GM18505 (cell line): ENCODE measurements at regions not wholly inside any gene's neighbourhood (a gene's known extent, or its start where the extent isn't known, plus 50 kb on each side); places are given as distances from the start of the nearest gene placed in this dataset.

ENCODE experiments used
- ATAC-seq: cut with Tn5 transposase; IDR thresholded peaks from one replicate; pipeline ENCODE4 v1.9.1; 2021; ENCODE audit not compliant: unreplicated experiment
- POLR2A ChIP-seq: IDR thresholded peaks from 4 replicates; pipeline ENCODE4 v1.6.1; 2011; ENCODE audit warnings: borderline replicate concordance; ENCODE audit not compliant: insufficient read depth, insufficient read length; ENCODE audit errors: extremely low read depth

GRCh38 chr6:170209354-170210025 lies 81.4 kb downstream of the DLL1 start:
- no peak for ATAC-seq
- no peak for TF ChIP-seq POLR2A

DNA sequence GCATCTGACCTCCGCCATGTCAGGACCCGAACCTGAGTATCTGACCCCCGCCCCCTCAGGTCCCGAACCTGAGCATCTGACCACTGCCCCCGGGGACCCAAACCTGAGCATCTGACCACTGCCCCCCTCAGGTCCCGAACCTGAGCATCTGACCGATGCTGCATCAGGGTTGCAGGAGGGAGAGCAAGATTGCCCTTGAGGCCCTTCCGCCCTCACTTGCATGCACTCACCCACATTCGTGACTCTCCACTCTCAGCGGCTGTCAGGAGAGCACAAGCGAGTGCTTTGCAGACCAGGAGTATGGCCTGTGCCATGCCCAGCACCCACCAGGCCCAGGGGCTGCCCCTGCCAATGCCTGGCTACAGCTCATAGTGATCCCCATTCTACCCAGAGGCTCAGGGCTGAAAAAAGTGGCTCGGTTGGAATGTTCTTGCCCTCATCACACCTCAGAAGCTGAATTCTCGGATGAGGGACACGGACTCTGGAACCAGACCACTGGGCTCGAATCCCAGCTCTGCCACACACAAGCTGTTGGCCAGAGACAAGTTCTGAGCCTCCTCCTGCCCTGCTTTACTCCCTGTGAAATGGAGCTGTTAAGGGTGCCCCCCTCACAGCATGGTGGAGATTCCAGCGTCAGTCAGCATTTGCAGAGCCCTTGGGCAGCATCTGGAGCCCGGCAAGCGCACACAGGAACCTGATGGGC lies 82.1 kb downstream of the DLL1 start:
- ATAC-seq: no peak
- no peak for TF ChIP-seq POLR2A

DNA sequence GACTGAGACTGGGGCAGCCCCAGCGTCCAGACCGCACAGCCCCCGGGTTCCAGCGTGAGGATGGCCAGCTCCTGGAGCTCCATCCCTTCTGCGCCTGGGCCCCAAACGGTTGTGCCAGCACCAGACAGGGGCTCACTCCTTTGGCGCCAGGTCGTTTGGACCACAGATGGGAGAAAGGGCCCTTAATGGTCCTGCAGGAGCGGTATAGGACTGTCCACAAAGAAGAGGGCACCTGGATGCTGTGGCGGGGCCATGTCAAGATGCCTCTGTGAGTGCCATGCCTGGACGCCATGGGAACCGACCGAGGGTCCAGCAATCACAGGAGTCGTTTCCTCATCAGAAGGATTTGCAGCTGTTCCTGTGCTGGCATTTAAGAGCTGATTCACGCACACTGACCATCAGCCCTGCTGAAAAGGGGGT lies 82.7 kb downstream of the DLL1 start:
- ATAC-seq: no peak
- TF ChIP-seq POLR2A: no peak

GRCh38 chr6:170207586-170208181 lies 83.2 kb downstream of the DLL1 start:
- no peak for ATAC-seq
- no peak for TF ChIP-seq POLR2A

DNA sequence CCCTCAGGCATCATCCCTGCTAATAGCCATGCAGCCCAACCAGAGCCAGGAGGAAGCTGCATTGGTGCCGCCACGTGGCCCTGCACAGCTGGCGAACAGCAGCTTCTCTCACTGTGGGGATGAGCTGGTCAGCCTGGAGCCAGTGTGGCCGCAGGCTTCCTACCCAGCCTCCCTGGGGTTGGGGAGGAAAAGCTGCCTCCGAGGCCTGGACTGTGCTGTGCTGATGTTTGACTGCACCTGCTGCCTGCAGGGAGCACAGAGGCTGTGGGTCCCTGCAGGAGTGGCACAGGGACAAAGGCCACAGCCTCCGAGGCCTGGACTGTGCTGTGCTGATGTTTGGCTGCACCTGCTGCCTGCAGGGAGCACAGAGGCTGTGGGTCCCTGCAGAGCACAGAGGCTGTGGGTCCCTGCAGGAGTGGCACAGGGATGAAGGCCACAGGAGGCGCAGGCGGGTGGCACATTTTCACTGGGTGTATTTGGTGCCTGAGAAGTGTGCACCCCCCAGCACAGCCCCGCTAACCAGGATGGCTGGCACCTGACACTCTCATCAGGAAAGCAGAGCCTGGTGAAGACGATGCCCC lies 83.9 kb downstream of the DLL1 start:
- no peak for TF ChIP-seq POLR2A
- no peak for ATAC-seq

DNA sequence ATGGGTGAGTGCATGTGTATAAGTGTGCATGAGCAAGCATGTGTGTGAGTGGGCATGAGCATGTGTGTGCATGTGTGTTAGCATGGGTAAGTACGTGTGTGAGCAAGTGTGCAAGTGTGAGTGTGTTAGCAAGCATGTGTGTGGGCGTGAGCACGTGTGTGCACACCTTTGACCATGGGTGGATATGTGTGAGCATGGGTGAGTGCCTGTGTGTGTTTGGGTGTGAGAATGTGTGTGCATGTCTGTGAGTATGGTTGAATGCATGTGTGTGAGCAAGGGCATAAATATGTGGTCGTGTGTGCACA lies 84.6 kb downstream of the DLL1 start:
- no peak for TF ChIP-seq POLR2A
- no peak for ATAC-seq

DNA sequence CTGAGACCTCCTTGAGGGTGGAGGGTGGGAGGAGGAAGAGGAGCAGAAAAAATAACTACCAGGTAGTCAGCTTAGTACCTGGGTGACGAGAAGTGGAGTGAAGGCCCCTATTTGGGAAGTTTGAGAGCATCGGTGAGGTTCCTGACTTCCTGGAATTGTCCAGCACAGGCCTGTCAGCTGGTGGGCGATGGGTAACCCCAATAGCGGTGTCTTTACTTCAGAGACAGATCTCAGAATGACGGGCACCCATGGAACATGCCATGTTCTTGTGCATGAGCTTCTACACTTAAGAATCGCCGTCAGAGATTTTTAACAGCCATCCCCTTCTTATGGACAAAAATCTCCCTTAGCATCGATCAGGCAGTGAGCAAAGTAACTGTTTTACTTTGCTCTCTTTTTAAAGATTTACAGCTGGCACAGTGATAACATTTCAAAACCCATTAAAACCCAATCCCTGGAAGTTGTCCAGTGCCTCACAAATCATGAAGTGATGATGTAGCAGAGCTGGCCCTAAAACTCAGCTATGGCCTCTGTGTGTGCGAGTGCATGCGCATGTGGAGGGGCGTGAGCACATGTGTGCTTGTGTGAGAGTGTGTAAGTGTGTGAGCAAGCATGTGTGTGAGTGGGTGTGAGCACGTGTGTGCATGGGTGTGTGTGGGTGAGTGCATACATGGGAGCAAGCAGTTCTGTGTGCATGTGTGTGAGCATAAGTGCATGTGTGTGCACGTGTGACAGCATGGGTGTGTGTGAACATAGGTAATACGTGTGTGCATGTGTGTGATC lies 85.2 kb downstream of the DLL1 start:
- TF ChIP-seq POLR2A: no peak
- no peak for ATAC-seq

- TF ChIP-seq POLR2A: no peak
- no peak for ATAC-seq
Measured at GRCh38 chr6:170205126-170205525, 85.8 kb downstream of the DLL1 start.

DNA sequence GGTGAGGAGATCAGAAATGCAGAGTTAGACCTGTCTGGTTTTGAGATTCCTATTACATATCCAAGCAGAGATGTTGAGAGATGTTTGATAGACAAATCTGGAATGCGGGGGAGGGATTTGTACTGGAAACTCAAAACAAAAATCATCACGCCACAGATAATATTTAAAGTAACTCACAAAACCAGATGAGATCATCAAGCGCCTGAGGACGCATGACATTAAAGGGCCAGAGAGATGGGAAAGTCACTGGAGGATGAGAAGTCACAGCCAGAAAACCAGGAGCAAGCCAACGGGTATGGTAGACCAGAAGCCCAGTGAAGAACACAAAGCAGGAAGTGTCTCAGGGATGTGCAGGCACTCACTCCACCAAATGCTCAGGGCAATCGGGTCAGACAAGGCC lies 87.7 kb downstream of the DLL1 start:
- ATAC-seq: no peak
- no peak for TF ChIP-seq POLR2A

DNA sequence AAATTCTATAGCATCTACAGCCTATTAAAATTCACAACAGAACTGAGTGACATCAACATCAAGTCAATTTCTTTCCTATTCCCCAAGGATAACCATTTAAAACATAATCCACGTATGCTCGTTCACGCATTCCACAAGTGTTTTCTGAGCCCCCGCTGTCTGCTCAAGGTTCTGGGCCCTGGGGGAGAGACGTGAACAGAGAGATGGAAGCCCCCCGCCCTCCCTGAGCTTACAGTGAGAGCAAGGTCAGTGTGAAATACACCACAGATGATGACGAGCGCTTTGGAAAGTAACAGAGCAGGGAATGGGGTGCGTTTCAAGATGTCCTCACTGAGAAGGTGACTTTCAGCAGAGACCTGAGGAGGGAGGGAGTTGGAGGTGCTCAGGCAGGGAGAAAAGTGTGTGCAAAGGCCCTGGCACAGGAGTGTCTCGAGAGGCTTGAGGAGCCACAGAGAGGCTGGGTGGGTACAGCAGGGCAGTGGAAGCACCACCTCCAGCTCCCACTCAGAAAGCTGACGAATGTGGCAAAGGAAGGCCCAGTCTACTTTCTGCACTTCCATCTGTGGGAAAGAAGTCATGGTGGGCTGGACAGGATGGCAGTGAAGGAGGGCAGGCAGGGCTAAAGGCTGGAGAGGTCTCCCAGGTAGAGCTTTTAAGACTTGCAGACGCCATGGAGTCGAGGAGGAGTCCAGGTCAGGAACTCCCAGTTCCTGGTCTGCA lies 88.3 kb downstream of the DLL1 start:
- no peak for ATAC-seq

GRCh38 chr6:170201361-170201760 lies 89.5 kb downstream of the DLL1 start:
- no peak for ATAC-seq
- TF ChIP-seq POLR2A: no peak

More for the DNA sequence above, 88.3 kb downstream of the DLL1 start:
- no peak for TF ChIP-seq POLR2A

DNA sequence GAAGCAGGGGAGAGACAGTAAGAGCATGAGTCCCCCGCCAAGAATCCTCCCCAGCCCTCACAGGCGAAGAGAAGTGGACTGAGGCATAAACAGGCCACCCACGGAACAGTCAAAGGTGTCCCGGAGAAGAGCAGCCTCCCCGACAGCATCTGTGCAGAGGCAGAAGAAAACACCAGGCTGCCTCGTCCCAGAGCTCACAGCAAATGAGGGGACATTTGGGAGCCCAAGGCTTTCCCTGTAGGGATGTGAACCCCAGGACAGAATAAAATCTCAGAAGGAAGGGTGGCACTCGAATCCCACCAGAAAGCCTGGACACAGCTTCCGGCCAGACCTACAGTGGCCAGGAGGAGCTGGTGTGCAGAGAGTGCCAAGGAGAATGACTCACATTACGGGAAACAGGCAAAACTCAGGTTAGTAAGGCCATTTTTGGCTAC lies 90.4 kb downstream of the DLL1 start:
- no peak for TF ChIP-seq POLR2A
- no peak for ATAC-seq
